C4-2B (cell line): ENCODE measurements at regions not wholly inside any gene's neighbourhood (a gene's known extent, or its start where the extent isn't known, plus 50 kb on each side); places are given as distances from the start of the nearest gene placed in this dataset.

Experiments
- ZFX ChIP-seq: fragments of 450-650 bp; IDR thresholded peaks from 2 replicates; pipeline ENCODE4 v1.6.1; 2017
- TF ChIP-seq, protein P1 (sequence below): fragments of 450-650 bp; conservative IDR thresholded peaks from 2 replicates; pipeline ENCODE4 v1.5.1; 2017; ENCODE audit warnings: mild to moderate bottlenecking

GRCh38 chr9:10903969-10904368 is 291.2 kb upstream of the PTPRD start:
- TF ChIP-seq, protein P1, sequence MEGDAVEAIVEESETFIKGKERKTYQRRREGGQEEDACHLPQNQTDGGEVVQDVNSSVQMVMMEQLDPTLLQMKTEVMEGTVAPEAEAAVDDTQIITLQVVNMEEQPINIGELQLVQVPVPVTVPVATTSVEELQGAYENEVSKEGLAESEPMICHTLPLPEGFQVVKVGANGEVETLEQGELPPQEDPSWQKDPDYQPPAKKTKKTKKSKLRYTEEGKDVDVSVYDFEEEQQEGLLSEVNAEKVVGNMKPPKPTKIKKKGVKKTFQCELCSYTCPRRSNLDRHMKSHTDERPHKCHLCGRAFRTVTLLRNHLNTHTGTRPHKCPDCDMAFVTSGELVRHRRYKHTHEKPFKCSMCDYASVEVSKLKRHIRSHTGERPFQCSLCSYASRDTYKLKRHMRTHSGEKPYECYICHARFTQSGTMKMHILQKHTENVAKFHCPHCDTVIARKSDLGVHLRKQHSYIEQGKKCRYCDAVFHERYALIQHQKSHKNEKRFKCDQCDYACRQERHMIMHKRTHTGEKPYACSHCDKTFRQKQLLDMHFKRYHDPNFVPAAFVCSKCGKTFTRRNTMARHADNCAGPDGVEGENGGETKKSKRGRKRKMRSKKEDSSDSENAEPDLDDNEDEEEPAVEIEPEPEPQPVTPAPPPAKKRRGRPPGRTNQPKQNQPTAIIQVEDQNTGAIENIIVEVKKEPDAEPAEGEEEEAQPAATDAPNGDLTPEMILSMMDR = no peak
- no peak for TF ChIP-seq ZFX
